ENCODE measurements at regions not wholly inside any gene's neighbourhood (a gene's known extent, or its start where the extent isn't known, plus 50 kb on each side); places are given as distances from the start of the nearest gene placed in this dataset.

- TF ChIP-seq CTCF (IDR thresholded peaks at IDR 0.05; ENCODE audit: insufficient read depth, low read length, poor library complexity, severe bottlenecking) (no peak), EZH2phosphoT487 (conservative IDR thresholded peaks at IDR 0.05; ENCODE audit: low read length) (no peak)
Measured at GRCh38 chr6:139425780-139426179, 51.3 kb upstream of the CITED2 start.
